ENCODE measurements at regions not wholly inside any gene's neighbourhood (a gene's known extent, or its start where the extent isn't known, plus 50 kb on each side); places are given as distances from the start of the nearest gene placed in this dataset.

DNA sequence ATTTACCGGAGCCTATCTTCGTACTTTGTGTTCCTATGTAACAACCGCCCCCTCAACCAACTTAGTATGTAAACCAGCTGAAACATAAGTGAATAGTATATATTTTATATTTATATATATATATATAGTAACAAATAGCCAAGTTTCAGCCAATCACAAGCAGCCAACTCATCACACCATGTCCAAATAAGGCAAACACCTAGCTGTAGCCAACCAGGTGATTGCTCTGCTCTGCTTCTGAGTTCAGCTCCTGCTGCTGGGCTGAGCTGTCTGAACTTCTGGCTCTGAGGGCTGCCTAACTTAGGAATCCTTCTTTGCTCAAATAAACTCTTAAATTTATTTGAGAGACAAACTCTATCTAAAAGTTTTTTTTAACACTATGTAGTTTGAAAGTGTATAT lies 101.6 kb upstream of the SOX4 start:
- no peak for TF ChIP-seq POLR2A (IDR thresholded peaks at IDR 0.05)
- TF ChIP-seq, protein P1, sequence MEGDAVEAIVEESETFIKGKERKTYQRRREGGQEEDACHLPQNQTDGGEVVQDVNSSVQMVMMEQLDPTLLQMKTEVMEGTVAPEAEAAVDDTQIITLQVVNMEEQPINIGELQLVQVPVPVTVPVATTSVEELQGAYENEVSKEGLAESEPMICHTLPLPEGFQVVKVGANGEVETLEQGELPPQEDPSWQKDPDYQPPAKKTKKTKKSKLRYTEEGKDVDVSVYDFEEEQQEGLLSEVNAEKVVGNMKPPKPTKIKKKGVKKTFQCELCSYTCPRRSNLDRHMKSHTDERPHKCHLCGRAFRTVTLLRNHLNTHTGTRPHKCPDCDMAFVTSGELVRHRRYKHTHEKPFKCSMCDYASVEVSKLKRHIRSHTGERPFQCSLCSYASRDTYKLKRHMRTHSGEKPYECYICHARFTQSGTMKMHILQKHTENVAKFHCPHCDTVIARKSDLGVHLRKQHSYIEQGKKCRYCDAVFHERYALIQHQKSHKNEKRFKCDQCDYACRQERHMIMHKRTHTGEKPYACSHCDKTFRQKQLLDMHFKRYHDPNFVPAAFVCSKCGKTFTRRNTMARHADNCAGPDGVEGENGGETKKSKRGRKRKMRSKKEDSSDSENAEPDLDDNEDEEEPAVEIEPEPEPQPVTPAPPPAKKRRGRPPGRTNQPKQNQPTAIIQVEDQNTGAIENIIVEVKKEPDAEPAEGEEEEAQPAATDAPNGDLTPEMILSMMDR (IDR thresholded peaks at IDR 0.05), result no peak
